K562 (cell line): ENCODE measurements at regions not wholly inside any gene's neighbourhood (a gene's known extent, or its start where the extent isn't known, plus 50 kb on each side); places are given as distances from the start of the nearest gene placed in this dataset.

Experiments used
- ATAC-seq: fragments of 200-7000 bp; cut with Tn5 transposase; 3 replicates; pipeline ENCODE4 v1.9.1; 2020; ENCODE audit warnings: moderate library complexity
- BruUV-seq: library from RNA; stranded (reverse); fragments of 400-500 nt; replicated peaks from 2 replicates; lab custom pipeline; 2021; lab: Mats Ljungman, UMichigan
- CTCF ChIA-PET: fragments of 300-600 bp; formaldehyde crosslinking; extraction: SDS; loops from one replicate; lab custom pipeline; 2021; ENCODE audit warnings: low intra/inter-chr PET ratio; lab: Yijun Ruan, JAX
- POLR2A ChIA-PET: fragments of 300-600, 350-650 bp; sonication (Branson Sonifier 250); formaldehyde crosslinking; extraction: SDS; loops from one replicate; lab custom pipeline; 2021; ENCODE audit warnings: antibody characterized with exemption, inconsistent platforms; lab: Yijun Ruan, JAX
- DNase-seq, 4 experiments: peaks; one replicate each; pipeline versions ENCODE4 v3.0.0 to v3.0.0-alpha.2; 2011 to 2018; ENCODE audit warnings: low spot score in 3 of 4, mixed read lengths in 3 of 4; ENCODE audit errors: extremely low read depth in 1 of 4
- FAIRE-seq: peaks from 2 replicates; lab custom pipeline; 2011; peaks lifted over from hg19 to GRCh38; lab: Jason Lieb, UNC
- H2AFZ ChIP-seq: 2 replicates; pipeline ENCODE4 v1.6.0; 2011; ENCODE audit warnings: low read depth, low read length, control low read depth, inconsistent platforms
- H3K27ac ChIP-seq: fragments of 200-600 bp; 3 replicates; pipeline ENCODE4 v1.8.0; 2011; ENCODE audit warnings: low read depth, mild to moderate bottlenecking, control low read depth, inconsistent platforms, low read length, moderate library complexity, mixed read lengths; ENCODE audit errors: extremely low read depth
- H3K27me3 ChIP-seq, 2 experiments: fragments of 300-600 bp in 1 of 2; 2 replicates in 1 of 2; 3 replicates in 1 of 2; pipeline versions ENCODE4 v1.6.0 to v1.8.0; 2011; ENCODE audit warnings: inconsistent platforms in 2 of 2, low read length in 2 of 2, mild to moderate bottlenecking in 1 of 2, mixed read lengths in 1 of 2, moderate library complexity in 1 of 2; ENCODE audit not compliant: control insufficient read depth in 2 of 2, insufficient read depth in 2 of 2
- H3K36me3 ChIP-seq: fragments of 300-600 bp; 3 replicates; pipeline ENCODE4 v1.8.0; 2011; ENCODE audit warnings: mild to moderate bottlenecking, low read length, inconsistent platforms; ENCODE audit not compliant: control insufficient read depth, insufficient read depth
- H3K4me1 ChIP-seq, 2 experiments: fragments of 200-600 bp in 1 of 2; replicated peaks in 1 of 2; 2 replicates in 1 of 2; 3 replicates in 1 of 2; pipeline versions ENCODE4 v1.5.1 to v1.8.0; 2011; ENCODE audit warnings: inconsistent platforms in 2 of 2, low read length in 2 of 2, mild to moderate bottlenecking in 1 of 2, mixed read lengths in 1 of 2, moderate library complexity in 1 of 2; ENCODE audit not compliant: control insufficient read depth in 2 of 2, insufficient read depth in 2 of 2
- H3K4me2 ChIP-seq: 2 replicates; pipeline ENCODE4 v1.6.1; 2011; ENCODE audit warnings: low read length, control low read depth, inconsistent platforms, mixed read lengths; ENCODE audit not compliant: insufficient read depth
- H3K4me3 ChIP-seq: fragments of 200-600 bp; sonication (generic), shearing (Covaris generic); 2 replicates; pipeline ENCODE4 v1.5.1; 2016; ENCODE audit warnings: control low read depth, inconsistent platforms
- H3K79me2 ChIP-seq: fragments of 200-600 bp; 3 replicates; pipeline ENCODE4 v1.8.0; 2011; ENCODE audit warnings: low read length, inconsistent platforms; ENCODE audit not compliant: control insufficient read depth, insufficient read depth
- H3K9ac ChIP-seq, 2 experiments: 2 replicates each; pipeline versions ENCODE4 v1.6.0 to v1.6.1; 2011; ENCODE audit warnings: low read depth in 2 of 2, low read length in 2 of 2, control low read depth in 1 of 2, inconsistent platforms in 1 of 2, mild to moderate bottlenecking in 1 of 2, mixed read lengths in 1 of 2; ENCODE audit not compliant: insufficient read depth in 1 of 2
- H3K9me1 ChIP-seq: one replicate; pipeline ENCODE4 v1.6.0; 2011; ENCODE audit warnings: inconsistent platforms, mild to moderate bottlenecking, low read length, moderate library complexity; ENCODE audit not compliant: control insufficient read depth, insufficient read depth
- H3K9me3 ChIP-seq: replicated peaks from 2 replicates; pipeline ENCODE4 v1.5.1; 2011; ENCODE audit warnings: low read depth, low read length, inconsistent platforms; ENCODE audit not compliant: control insufficient read depth, insufficient read depth
- H4K20me1 ChIP-seq: replicated peaks from 2 replicates; pipeline ENCODE4 v1.6.1; 2011; ENCODE audit warnings: low read length, inconsistent platforms, mixed read lengths; ENCODE audit not compliant: control insufficient read depth, insufficient read depth
- KDM2B ChIP-seq: fragments of 250-450 bp; sonication (Bioruptor Pico); IDR thresholded peaks from 2 replicates; pipeline ENCODE4 v1.8.0; 2021; ENCODE audit warnings: mild to moderate bottlenecking, moderate library complexity
- KLF13 ChIP-seq: fragments of 450-650 bp; IDR thresholded peaks from 2 replicates; pipeline ENCODE4 v1.6.1; 2016; ENCODE audit warnings: missing genetic modification characterization, low read depth, mild to moderate bottlenecking, missing compliant biosample characterization, moderate library complexity, borderline replicate concordance
- KLF16 ChIP-seq: IDR thresholded peaks from 2 replicates; pipeline ENCODE4 v1.6.1; 2016; ENCODE audit warnings: antibody characterized with exemption
- PML ChIP-seq: IDR thresholded peaks from 2 replicates; pipeline ENCODE4 v1.6.1; 2012; ENCODE audit warnings: low read length, inconsistent platforms
- SAFB ChIP-seq: fragments of 200-400 bp; formaldehyde crosslinking; IDR thresholded peaks from 2 replicates; pipeline ENCODE4 v1.6.1; 2017; ENCODE audit warnings: low read depth, low read length, borderline replicate concordance
- TEAD4 ChIP-seq, 2 experiments: sonication (generic) in 1 of 2; formaldehyde crosslinking in 1 of 2; IDR thresholded peaks; 2 replicates each; pipeline versions ENCODE4 v1.6.1 to v1.8.0; 2012 to 2022; ENCODE audit warnings: borderline replicate concordance in 1 of 2, inconsistent platforms in 1 of 2, low read length in 1 of 2, mild to moderate bottlenecking in 1 of 2, missing genetic modification reagents in 1 of 2
- THRA ChIP-seq: fragments of 450-650 bp; IDR thresholded peaks from 2 replicates; pipeline ENCODE4 v1.6.1; 2017; ENCODE audit warnings: mild to moderate bottlenecking, moderate library complexity
- ZNF436 ChIP-seq: fragments of 250-450, 450-650 bp; sonication (Bioruptor Pico); formaldehyde crosslinking; IDR thresholded peaks from 2 replicates; pipeline ENCODE4 v1.7.0; 2020; ENCODE audit warnings: mild to moderate bottlenecking
- ZNF76 ChIP-seq: fragments of 250-450 bp; sonication (Bioruptor Pico); IDR thresholded peaks from 2 replicates; pipeline ENCODE4 v1.4.0; 2020; ENCODE audit warnings: mild to moderate bottlenecking, moderate library complexity, borderline replicate concordance
- WGBS: fragments of 100-300 bp; shearing (Covaris generic); methylation state at CpG from one replicate; pipeline ENCODE4 v1.1.6; 2016; ENCODE audit warnings: low coverage, mixed read lengths; ENCODE audit not compliant: insufficient coverage; ENCODE audit errors: missing lambda C conversion rate; 5-methylcytosine and 5-hydroxymethylcytosine counted together
- in situ Hi-C: fragments of 300-500 bp; cut with MboI; formaldehyde crosslinking; loops from 4 replicates; pipeline ENCODE4 v1.15.0; 2018; ENCODE audit warnings: inconsistent platforms, mixed read lengths
- intact Hi-C: fragments of 100-400 bp; cut with micrococcal nuclease; formaldehyde crosslinking; loops from 2 replicates; pipeline ENCODE4 v1.14.2; 2022

- TF ChIP-seq KDM2B (CRISPR knock-in tag), result no peak
- TF ChIP-seq ZNF76 (CRISPR knock-in tag), result no peak
- no peak for TF ChIP-seq SAFB
- TF ChIP-seq THRA, result no peak
- no peak for TF ChIP-seq TEAD4 (IDR thresholded peaks at IDR 0.05; ENCODE audit: low read length)
- no peak for TF ChIP-seq TEAD4 (CRISPR knock-in tag; IDR thresholded peaks at IDR 0.05; ENCODE audit: borderline replicate concordance)
- TF ChIP-seq KLF13 (tag), result no peak
These were observed 1281.7 kb downstream of the BRD1 start (continued) for GRCh38 chr22:48545987-48546386.

- H3K4me1 ChIP-seq, result no peaks in the 10 kb centered on the region
- H3K27me3 ChIP-seq, result peaks cover 0 to 22% of the 10 kb centered on the region in 2 experiments; a peak in 2 of 5 replicates
- ChIA-PET POLR2A (no interaction called here), CTCF (interaction anchor here (0.7 kb wide), 1 partner anchor 24 kb away, joined by 3 read pairs; no protein-coding TSS in a partner anchor)
- H3K79me2 ChIP-seq, result no peaks in the 10 kb centered on the region
- intact Hi-C loops, result no loop called here
- H3K4me2 ChIP-seq, result no peak overlapping the region
- H3K4me3 ChIP-seq, result no peak overlapping the region
- H3K9me3 ChIP-seq, result no peaks in the 10 kb centered on the region
- DNase-seq, result no peak
- no peaks in the 10 kb centered on the region; the same call in 1 of the 2 replicates for H4K20me1 ChIP-seq
- no peaks in the 10 kb centered on the region for H3K9me1 ChIP-seq
- in situ Hi-C loops, result no loop called here
- no TSS peak for BruUV-seq
- no peak for ATAC-seq
- FAIRE-seq, result no peak
- no peak overlapping the region for H3K27ac ChIP-seq
- no peak for TF ChIP-seq KLF16
- TF ChIP-seq ZNF436 (CRISPR knock-in tag), result no peak
- TF ChIP-seq PML, result no peak
- H3K36me3 ChIP-seq, result no peaks in the 10 kb centered on the region
- H3K9ac ChIP-seq, result no peak overlapping the region
- WGBS, result 2% methylated on average over 10 of the region's 16 CpGs
- no peak overlapping the region for H2AFZ ChIP-seq
These were observed 1286.1 kb downstream of the BRD1 start for GRCh38 chr22:48541401-48542098.
